ENCODE measurements at regions not wholly inside any gene's neighbourhood (a gene's known extent, or its start where the extent isn't known, plus 50 kb on each side); places are given as distances from the start of the nearest gene placed in this dataset.

DNA sequence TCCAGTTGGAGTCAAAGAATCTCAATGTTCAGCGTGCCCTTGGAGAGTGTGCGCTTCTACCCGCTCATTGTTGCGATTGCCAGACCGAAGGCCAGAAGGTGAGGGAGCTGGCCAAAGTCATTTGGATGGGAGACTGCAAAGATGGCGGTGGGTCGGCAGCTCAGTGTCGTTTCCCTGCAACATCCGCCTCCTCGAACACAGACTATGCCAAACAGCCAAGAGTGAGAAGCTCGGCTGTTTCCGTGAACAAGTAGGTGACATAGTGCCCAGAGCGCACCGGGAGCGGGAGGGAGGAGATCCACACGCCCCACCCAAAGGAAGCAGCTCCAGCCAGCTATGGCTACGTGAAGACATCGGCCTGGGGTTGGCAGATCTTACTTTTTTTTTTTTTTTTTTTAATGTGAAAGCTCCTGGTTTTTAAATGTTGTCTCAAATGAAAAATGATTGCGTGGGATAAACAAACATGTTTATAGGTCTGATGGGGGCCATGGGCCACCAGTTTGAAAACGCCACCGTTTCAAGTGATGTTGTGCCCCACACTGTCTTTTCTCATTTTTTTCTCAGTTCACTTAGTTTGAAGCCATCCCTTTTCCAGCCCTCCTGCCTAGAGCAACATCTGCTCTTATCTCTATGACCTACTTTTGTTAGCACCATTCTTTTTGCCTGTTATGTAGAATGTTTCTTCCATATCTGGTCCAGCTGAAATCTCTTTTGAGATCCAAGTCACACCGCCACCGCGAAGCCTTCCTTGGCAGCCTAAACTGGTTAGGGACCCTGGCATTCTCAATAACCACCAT is 682.4 kb downstream of the RNF144A start:
- DNase-seq (ENCODE audit: low read depth), result no peak
- TF ChIP-seq, protein P1, sequence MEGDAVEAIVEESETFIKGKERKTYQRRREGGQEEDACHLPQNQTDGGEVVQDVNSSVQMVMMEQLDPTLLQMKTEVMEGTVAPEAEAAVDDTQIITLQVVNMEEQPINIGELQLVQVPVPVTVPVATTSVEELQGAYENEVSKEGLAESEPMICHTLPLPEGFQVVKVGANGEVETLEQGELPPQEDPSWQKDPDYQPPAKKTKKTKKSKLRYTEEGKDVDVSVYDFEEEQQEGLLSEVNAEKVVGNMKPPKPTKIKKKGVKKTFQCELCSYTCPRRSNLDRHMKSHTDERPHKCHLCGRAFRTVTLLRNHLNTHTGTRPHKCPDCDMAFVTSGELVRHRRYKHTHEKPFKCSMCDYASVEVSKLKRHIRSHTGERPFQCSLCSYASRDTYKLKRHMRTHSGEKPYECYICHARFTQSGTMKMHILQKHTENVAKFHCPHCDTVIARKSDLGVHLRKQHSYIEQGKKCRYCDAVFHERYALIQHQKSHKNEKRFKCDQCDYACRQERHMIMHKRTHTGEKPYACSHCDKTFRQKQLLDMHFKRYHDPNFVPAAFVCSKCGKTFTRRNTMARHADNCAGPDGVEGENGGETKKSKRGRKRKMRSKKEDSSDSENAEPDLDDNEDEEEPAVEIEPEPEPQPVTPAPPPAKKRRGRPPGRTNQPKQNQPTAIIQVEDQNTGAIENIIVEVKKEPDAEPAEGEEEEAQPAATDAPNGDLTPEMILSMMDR (conservative IDR thresholded peaks at IDR 0.05; ENCODE audit: low read depth, low read length), result no peak
- no peak overlapping the region for H3K4me3 ChIP-seq (ENCODE audit: low read depth, low read length)

DNA sequence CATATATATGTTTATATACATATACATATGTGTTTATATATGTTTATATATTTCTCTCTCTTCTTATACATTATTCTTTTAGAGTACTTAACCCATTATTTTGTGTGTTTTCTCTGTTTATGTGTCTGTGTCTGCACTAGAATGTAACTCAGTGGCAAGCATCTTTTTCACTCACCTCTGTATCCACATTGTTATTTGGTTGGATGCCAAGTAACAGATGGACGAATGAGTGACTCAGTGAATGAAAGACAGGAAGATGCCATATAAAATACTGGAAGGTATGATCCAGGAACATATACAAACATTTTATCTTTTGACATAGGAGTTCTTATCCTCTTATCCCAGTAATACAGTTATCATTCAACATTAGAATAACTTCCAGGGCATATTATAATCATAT is 684.8 kb downstream of the RNF144A start:
- TF ChIP-seq, protein P1 (conservative IDR thresholded peaks at IDR 0.05; ENCODE audit: low read depth, low read length), result no peak
- DNase-seq (ENCODE audit: low read depth), result no peak
- H3K4me3 ChIP-seq (ENCODE audit: low read depth, low read length), result no peak overlapping the region

DNA sequence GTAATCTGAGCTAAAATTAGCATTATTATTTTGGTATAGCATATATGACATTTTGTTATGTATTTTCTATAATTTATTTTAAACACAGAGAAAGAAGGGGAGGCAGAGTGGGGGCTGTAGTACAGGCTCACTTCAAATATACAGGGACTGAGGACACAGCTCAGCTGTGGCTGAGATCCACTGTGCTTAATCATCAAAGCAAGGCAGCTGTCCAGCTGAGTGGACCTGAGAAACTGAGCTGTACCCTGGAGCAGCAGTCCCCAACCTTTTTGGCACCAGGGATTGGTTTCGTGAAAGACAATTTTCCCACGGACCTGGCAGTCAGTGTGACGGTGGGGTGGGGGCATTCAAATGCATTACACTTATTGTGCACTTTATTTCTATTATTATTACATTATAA is 687.2 kb downstream of the RNF144A start:
- DNase-seq (ENCODE audit: low read depth), result no peak
- TF ChIP-seq, protein P1 (conservative IDR thresholded peaks at IDR 0.05; ENCODE audit: low read depth, low read length), result no peak
- no peak overlapping the region for H3K4me3 ChIP-seq (ENCODE audit: low read depth, low read length)

DNA sequence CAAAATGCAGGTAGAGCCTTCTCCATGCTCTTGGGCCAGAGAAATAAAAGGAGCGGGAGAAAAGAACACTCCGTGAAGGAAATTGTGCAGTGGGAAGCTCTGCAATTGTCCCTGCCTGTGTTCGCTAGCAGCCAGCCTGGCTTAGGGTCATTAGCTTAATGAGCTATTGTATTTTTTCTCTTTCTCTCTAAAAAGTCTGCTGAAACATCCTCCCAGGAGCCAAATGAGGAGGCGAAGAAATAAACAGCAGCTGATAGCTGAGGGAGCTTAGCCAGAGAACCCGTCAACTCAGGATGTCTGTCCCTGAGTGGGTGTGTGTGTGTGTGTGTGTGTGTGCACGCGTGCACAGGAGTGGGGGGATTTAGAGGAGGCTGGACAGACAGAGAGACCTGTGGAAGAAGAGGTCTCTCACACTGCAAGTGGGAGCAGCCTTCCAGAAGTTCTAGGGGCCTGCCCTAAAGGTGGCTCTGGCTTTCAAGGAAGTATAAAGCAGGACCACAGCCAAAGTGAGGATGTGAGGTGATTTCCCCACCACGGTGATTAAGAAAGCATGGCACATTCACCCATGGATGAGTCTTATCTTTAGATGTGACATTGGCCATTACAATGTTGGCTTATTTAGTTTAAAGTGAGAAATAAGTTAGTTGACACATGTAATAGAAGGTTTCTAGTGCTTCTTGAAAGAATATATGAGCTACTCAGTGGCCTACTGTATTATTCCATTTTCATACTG is 690.4 kb downstream of the RNF144A start:
- TF ChIP-seq, protein P1 (conservative IDR thresholded peaks at IDR 0.05; ENCODE audit: low read depth, low read length), result no peak
- DNase-seq (ENCODE audit: low read depth), result no peak
- no peak overlapping the region for H3K4me3 ChIP-seq (ENCODE audit: low read depth, low read length)

DNA sequence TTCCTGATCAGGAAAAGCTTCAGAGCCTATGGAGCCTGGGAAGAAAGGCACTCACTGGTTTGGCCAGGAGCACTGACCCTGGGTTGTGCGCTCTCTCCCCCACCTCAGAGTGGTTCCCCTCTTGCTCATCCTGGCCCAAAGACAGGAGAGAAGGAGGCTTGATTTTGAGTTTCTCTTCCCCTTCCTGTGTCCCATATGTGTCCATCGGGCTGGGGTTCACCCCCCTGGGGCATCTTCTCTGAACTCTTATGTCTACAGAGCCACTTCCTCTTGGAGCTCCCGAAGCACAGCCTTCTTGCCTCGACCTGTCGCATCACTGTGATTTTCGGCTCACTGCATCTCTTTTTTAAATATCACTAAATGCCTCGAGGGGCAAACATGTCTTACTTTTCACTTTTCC is 692.3 kb downstream of the RNF144A start:
- TF ChIP-seq, protein P1 (conservative IDR thresholded peaks at IDR 0.05; ENCODE audit: low read depth, low read length), result no peak
- no peak for DNase-seq (ENCODE audit: low read depth)
- H3K4me3 ChIP-seq (ENCODE audit: low read depth, low read length), result no peak overlapping the region

DNA sequence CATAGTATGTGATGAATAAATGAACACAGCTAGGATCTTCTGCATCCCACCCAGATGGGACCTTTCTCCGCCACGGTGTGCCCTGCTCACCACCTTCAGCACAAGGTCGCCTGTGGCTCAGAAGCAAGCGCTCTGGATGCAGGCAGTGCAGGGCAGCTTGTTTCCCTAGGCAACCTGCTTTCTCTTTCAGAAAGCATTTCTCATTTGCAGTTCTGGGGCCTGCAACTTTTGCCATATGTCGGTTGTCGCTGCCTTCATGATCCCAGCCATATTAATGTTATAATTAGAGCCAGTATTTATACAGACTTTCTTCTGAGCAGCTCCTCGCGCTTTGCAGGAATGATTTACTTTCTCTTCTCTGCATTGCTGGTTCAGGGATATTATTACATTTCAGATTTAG is 692.8 kb downstream of the RNF144A start:
- no peak for DNase-seq (ENCODE audit: low read depth)
- TF ChIP-seq, protein P1 (conservative IDR thresholded peaks at IDR 0.05; ENCODE audit: low read depth, low read length), result no peak

More for the DNA sequence above, 692.8 kb downstream of the RNF144A start:
- H3K4me3 ChIP-seq (ENCODE audit: low read depth, low read length), result no peak overlapping the region

All from epithelial cell of proximal tubule (primary cell).